Upper lobe of left lung (tissue), 4 donors: ENCODE measurements at regions not wholly inside any gene's neighbourhood (a gene's known extent, or its start where the extent isn't known, plus 50 kb on each side); places are given as distances from the start of the nearest gene placed in this dataset.

Experiments used
- CTCF ChIP-seq, 6 experiments: fragments of 450-650 bp in 4 of 6; fragments of 200-600 bp in 2 of 6; sonication (generic) in 2 of 6; IDR thresholded peaks; one replicate each; pipeline ENCODE4 v1.5.1; 2016 to 2019; ENCODE audit warnings: antibody characterized with exemption in 6 of 6
- EP300 ChIP-seq, 4 donors: sonication (generic); formaldehyde crosslinking; IDR thresholded peaks; one replicate each; pipeline ENCODE4 v1.5.1; 2017; ENCODE audit warnings: antibody characterized with exemption in 4 of 4, control low read depth in 2 of 4
- POLR2A ChIP-seq, 4 donors: fragments of 450-650 bp; IDR thresholded peaks; one replicate each; pipeline ENCODE4 v1.5.1; 2016 to 2017; ENCODE audit warnings: antibody characterized with exemption in 4 of 4, mild to moderate bottlenecking in 2 of 4
- POLR2AphosphoS5 ChIP-seq, 2 donors: sonication (generic); formaldehyde crosslinking; IDR thresholded peaks; one replicate each; pipeline ENCODE4 v1.5.1; 2017; ENCODE audit warnings: antibody characterized with exemption in 2 of 2

DNA sequence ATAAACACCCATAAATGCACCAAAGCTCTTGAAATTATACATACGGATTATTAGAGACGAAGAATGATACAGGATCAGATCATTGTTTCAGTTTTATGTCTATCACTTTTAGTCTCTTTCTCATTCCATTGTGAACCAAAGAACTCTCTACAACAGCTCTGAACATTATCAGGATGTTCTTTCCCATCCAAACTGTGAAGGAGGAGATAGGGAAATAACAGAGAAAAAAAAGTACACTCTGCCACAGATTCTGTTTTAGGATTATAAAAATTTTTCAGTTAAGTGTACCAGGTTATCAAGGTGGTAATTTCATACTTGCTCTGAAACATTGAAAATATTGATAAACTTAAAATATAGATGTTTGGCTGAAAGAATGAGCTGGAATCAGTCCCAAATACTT, 270.9 kb downstream of the MZT1 start:
- TF ChIP-seq POLR2AphosphoS5 (IDR thresholded peaks at IDR 0.05), result no peak
- no peak for TF ChIP-seq CTCF (IDR thresholded peaks at IDR 0.05)
- no peak for TF ChIP-seq EP300 (IDR thresholded peaks at IDR 0.05)
- no peak for TF ChIP-seq POLR2A (IDR thresholded peaks at IDR 0.05)
